Neural progenitor cell (in vitro differentiated cells): ENCODE measurements at regions not wholly inside any gene's neighbourhood (a gene's known extent, or its start where the extent isn't known, plus 50 kb on each side); places are given as distances from the start of the nearest gene placed in this dataset.

ENCODE experiments used
- EZH2 ChIP-seq: fragments of 200-600 bp; sonication (generic); IDR thresholded peaks from 2 replicates; pipeline ENCODE4 v1.6.1; 2017; ENCODE audit warnings: antibody characterized with exemption, mild to moderate bottlenecking, moderate library complexity
- EZH2phosphoT487 ChIP-seq: fragments of 200-600 bp; sonication (generic); IDR thresholded peaks from 2 replicates; pipeline ENCODE4 v1.6.1; 2017; ENCODE audit warnings: antibody characterized with exemption
- TF ChIP-seq, protein P1 (sequence below): fragments of 200-600 bp; sonication (generic); IDR thresholded peaks from 2 replicates; pipeline ENCODE4 v1.5.1; 2017; ENCODE audit warnings: antibody characterized with exemption, mild to moderate bottlenecking

DNA sequence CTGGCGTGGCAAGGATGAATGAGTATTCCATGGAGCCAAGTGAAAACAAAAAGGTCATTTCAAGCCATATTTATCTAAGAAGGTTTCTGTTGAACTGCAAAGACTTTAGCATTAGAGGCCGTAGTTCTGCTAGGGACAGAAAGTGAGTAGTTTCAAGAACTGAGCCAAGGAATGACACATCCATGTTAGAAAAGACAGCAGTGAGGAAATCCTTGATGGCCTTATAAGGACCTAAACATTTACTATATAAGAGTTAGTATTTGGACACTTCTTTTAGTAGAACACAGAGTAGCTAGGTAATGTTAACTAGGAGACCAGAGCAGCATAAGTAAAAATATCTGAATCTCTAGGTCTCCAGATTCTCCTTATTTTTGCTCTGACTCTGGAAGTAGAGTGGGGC lies 329.8 kb upstream of the SEMA3D start:
- TF ChIP-seq, protein P1, sequence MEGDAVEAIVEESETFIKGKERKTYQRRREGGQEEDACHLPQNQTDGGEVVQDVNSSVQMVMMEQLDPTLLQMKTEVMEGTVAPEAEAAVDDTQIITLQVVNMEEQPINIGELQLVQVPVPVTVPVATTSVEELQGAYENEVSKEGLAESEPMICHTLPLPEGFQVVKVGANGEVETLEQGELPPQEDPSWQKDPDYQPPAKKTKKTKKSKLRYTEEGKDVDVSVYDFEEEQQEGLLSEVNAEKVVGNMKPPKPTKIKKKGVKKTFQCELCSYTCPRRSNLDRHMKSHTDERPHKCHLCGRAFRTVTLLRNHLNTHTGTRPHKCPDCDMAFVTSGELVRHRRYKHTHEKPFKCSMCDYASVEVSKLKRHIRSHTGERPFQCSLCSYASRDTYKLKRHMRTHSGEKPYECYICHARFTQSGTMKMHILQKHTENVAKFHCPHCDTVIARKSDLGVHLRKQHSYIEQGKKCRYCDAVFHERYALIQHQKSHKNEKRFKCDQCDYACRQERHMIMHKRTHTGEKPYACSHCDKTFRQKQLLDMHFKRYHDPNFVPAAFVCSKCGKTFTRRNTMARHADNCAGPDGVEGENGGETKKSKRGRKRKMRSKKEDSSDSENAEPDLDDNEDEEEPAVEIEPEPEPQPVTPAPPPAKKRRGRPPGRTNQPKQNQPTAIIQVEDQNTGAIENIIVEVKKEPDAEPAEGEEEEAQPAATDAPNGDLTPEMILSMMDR, result no peak
- no peak for TF ChIP-seq EZH2
- no peak for TF ChIP-seq EZH2phosphoT487
